Erythroblast (primary cell): ENCODE measurements at regions not wholly inside any gene's neighbourhood (a gene's known extent, or its start where the extent isn't known, plus 50 kb on each side); places are given as distances from the start of the nearest gene placed in this dataset.

ENCODE experiments used
- GATA1 ChIP-seq: IDR thresholded peaks from 2 replicates; pipeline ENCODE4 v1.6.1; 2011; ENCODE audit warnings: low read depth, mild to moderate bottlenecking, control low read depth, low read length, moderate library complexity
- POLR2A ChIP-seq: IDR thresholded peaks from 2 replicates; pipeline ENCODE4 v1.6.1; 2011; ENCODE audit warnings: mild to moderate bottlenecking, low read length

GRCh38 chr6:150752409-150752808 is 113.1 kb upstream of the MTHFD1L start:
- TF ChIP-seq POLR2A (no peak), GATA1 (no peak)
